GM23248 (cell line): ENCODE measurements at regions not wholly inside any gene's neighbourhood (a gene's known extent, or its start where the extent isn't known, plus 50 kb on each side); places are given as distances from the start of the nearest gene placed in this dataset.
"Not testable (repeated sequence)": the region's sequence is repeated elsewhere in the genome, so short reads cannot be mapped to it uniquely, and the experiment has no call there.

Source experiments
- DNase-seq: peaks from one replicate; pipeline ENCODE4 v3.0.0-alpha.2; 2015
- H2AFZ ChIP-seq: fragments of 200-600 bp; sonication (generic); 2 replicates; pipeline ENCODE4 v1.6.1; 2016; ENCODE audit warnings: antibody characterized with exemption
- H3F3A ChIP-seq: fragments of 200-600 bp; sonication (generic); 2 replicates; pipeline ENCODE4 v1.6.1; 2016; ENCODE audit warnings: mild to moderate bottlenecking, antibody characterized with exemption, mixed run types; ENCODE audit not compliant: insufficient read depth
- H3K27ac ChIP-seq: fragments of 200-600 bp; sonication (generic); 2 replicates; pipeline ENCODE4 v1.5.1; 2016; ENCODE audit warnings: mild to moderate bottlenecking
- H3K27me3 ChIP-seq: fragments of 200-600 bp; sonication (generic); replicated peaks from 2 replicates; pipeline ENCODE4 v1.6.1; 2016; ENCODE audit warnings: mild to moderate bottlenecking; ENCODE audit not compliant: insufficient read depth
- H3K36me3 ChIP-seq: fragments of 200-600 bp; sonication (generic); 2 replicates; pipeline ENCODE4 v1.6.1; 2016; ENCODE audit warnings: low read depth, mild to moderate bottlenecking
- H3K4me1 ChIP-seq: fragments of 200-600 bp; sonication (generic); 2 replicates; pipeline ENCODE4 v1.6.1; 2016; ENCODE audit warnings: mild to moderate bottlenecking; ENCODE audit not compliant: insufficient read depth
- H3K4me2 ChIP-seq: fragments of 200-600 bp; sonication (generic); one replicate; pipeline ENCODE4 v1.6.1; 2016; ENCODE audit warnings: mild to moderate bottlenecking; ENCODE audit not compliant: unreplicated experiment
- H3K4me3 ChIP-seq: fragments of 200-600 bp; sonication (generic); 2 replicates; pipeline ENCODE4 v1.5.1; 2016; ENCODE audit warnings: mild to moderate bottlenecking
- H3K79me2 ChIP-seq: fragments of 200-600 bp; sonication (generic); 2 replicates; pipeline ENCODE4 v1.6.1; 2016; ENCODE audit warnings: mild to moderate bottlenecking; ENCODE audit not compliant: insufficient read depth
- H3K9ac ChIP-seq: fragments of 200-600 bp; sonication (generic); 2 replicates; pipeline ENCODE4 v1.6.1; 2016; ENCODE audit warnings: mild to moderate bottlenecking
- H3K9me2 ChIP-seq: fragments of 200-600 bp; sonication (generic); 2 replicates; pipeline ENCODE4 v1.6.1; 2016; ENCODE audit warnings: mixed run types, mild to moderate bottlenecking, moderate library complexity; ENCODE audit not compliant: insufficient read depth
- H3K9me3 ChIP-seq: fragments of 200-600 bp; sonication (generic); one replicate; pipeline ENCODE4 v1.6.1; 2017; ENCODE audit warnings: low read depth
- H4K20me1 ChIP-seq: fragments of 200-600 bp; sonication (generic); 2 replicates; pipeline ENCODE4 v1.6.0; 2016; ENCODE audit not compliant: insufficient read depth
- EZH2 ChIP-seq: fragments of 200-600 bp; sonication (generic); IDR thresholded peaks from 2 replicates; pipeline ENCODE4 v1.6.1; 2018; ENCODE audit warnings: antibody characterized with exemption, mild to moderate bottlenecking; ENCODE audit not compliant: insufficient read depth, poor library complexity, severe bottlenecking
- EZH2phosphoT487 ChIP-seq: fragments of 200-600 bp; sonication (generic); IDR thresholded peaks from 2 replicates; pipeline ENCODE4 v1.6.1; 2018; ENCODE audit warnings: antibody characterized with exemption, moderate library complexity, mild to moderate bottlenecking, low read depth; ENCODE audit not compliant: insufficient read depth
- WGBS, 2 experiments: methylation state at CpG; one replicate each; pipeline ENCODE4 v1.1.6; 2015 to 2017; ENCODE audit warnings: low lambda C conversion rate in 2 of 2, low coverage in 1 of 2; ENCODE audit errors: missing lambda C conversion rate in 2 of 2; 5-methylcytosine and 5-hydroxymethylcytosine counted together
- in situ Hi-C: fragments of 300-500 bp; cut with MboI; formaldehyde crosslinking; loops from 2 replicates; pipeline ENCODE4 v1.15.0; 2020

DNA sequence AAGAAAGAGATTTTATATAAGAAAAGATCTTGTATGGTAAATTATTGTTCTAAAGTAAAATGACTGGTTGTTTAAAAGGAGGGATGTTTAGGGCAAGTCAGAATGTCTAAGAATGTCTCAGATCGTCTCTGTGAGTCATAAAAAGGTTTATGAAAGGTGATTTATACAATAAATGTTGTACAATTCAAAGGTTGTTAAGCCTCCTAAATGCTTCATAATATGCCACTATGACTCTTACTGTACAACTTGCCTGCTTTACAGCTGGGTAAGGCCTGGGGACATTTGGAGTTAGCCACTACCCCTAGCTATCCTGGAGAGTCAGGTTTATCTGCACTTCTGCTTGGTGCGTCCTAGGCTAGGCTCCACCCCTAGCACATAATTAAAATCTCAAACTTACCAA, 927.4 kb downstream of the FSCB start:
- Histone ChIP-seq H3K4me3 (no peak overlapping the region), H3K36me3 (no peaks in the 10 kb centered on the region), H3K4me2 (no peak overlapping the region), H3K9me3 (no peaks in the 10 kb centered on the region), H3K9ac (no peak overlapping the region), H3K9me2 (no peaks in the 10 kb centered on the region), H2AFZ (no peak overlapping the region), H3K27ac (no peak overlapping the region), H3K4me1 (no peaks in the 10 kb centered on the region), H3K79me2 (no peaks in the 10 kb centered on the region), H4K20me1 (no peaks in the 10 kb centered on the region), H3F3A (no peaks in the 10 kb centered on the region), H3K27me3 (no peaks in the 10 kb centered on the region)
- in situ Hi-C loops = no loop called here
- TF ChIP-seq EZH2phosphoT487 (no peak), EZH2 (no peak)
- WGBS, 2 experiments = 32 to 37% methylated on average over 2 of the region's 2 CpGs
- DNase-seq = no peak

GRCh38 chr14:43568022-43568421, 939.1 kb downstream of the FSCB start:
- H3K4me1 ChIP-seq = no peaks in the 10 kb centered on the region
- H3F3A ChIP-seq = no peaks in the 10 kb centered on the region
- TF ChIP-seq EZH2phosphoT487 = no peak
- TF ChIP-seq EZH2 = no peak
- no peaks in the 10 kb centered on the region for H3K9me3 ChIP-seq
- no peak overlapping the region for H3K4me2 ChIP-seq
- no peak overlapping the region for H3K9ac ChIP-seq
- no peak overlapping the region for H2AFZ ChIP-seq
- no peaks in the 10 kb centered on the region for H4K20me1 ChIP-seq
- H3K36me3 ChIP-seq = no peaks in the 10 kb centered on the region
- H3K27me3 ChIP-seq = no peaks in the 10 kb centered on the region
- no peaks in the 10 kb centered on the region for H3K79me2 ChIP-seq
- H3K27ac ChIP-seq = no peak overlapping the region
- H3K4me3 ChIP-seq = no peak overlapping the region
- no peak for DNase-seq
- WGBS, 2 experiments = 0 to 5% methylated on average over 1 of the region's 1 CpG
- H3K9me2 ChIP-seq = no peaks in the 10 kb centered on the region
- in situ Hi-C loops = no loop called here

DNA sequence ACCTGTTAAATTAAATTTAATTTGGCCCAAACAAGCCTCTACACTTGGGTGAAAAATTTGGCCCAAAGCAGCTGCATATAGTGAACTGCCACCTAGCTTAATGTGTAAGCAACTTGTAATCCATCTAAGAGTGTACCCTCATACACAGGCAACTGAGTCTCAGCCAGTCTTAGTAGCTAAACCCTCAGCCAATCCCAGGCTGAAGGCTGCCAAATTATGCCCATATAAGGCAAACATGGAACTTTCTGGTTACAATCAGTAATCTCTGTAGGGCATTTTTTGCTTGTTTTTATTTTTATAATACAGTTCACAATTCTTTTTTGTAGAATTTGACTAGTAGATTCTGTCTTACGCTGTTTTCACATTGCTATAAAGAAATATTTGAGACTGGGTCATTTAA, 958.7 kb downstream of the FSCB start:
- in situ Hi-C loops = no loop called here
- H3K27ac ChIP-seq = no peak overlapping the region
- H3K4me1 ChIP-seq = no peaks in the 10 kb centered on the region
- H3K79me2 ChIP-seq = no peaks in the 10 kb centered on the region
- H3K4me2 ChIP-seq = no peak overlapping the region
- no peaks in the 10 kb centered on the region for H3K36me3 ChIP-seq
- DNase-seq = no peak
- 57 to 65% methylated on average over 1 of the region's 1 CpG for WGBS, 2 experiments
- no peaks in the 10 kb centered on the region for H3K9me3 ChIP-seq
- no peaks in the 10 kb centered on the region for H3K9me2 ChIP-seq
- TF ChIP-seq EZH2phosphoT487 (no peak), EZH2 (no peak)
- H3K4me3 ChIP-seq = no peak overlapping the region
- H3K27me3 ChIP-seq = no peaks in the 10 kb centered on the region
- H3F3A ChIP-seq = no peaks in the 10 kb centered on the region
- no peak overlapping the region for H2AFZ ChIP-seq
- no peaks in the 10 kb centered on the region for H4K20me1 ChIP-seq
- H3K9ac ChIP-seq = no peak overlapping the region

DNA sequence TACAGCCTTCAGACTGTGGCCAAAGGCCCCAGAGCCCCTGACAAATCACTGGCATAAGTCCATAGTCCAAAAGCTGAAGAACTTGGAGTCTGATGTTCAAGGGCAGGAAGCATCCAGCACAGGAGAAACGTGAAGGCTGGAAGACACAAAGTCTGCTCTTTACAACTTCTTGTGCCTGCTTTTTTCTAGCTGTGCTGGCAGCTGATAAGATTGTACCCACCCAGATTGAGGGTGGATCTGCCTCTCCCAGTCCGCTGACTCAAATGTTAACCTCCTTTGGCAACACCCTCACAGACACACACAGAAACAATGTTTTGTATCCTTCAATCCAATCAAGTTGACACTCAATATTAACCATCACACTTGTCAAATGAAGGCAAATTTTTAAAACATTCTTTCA, 959.5 kb downstream of the FSCB start:
- DNase-seq, H3K27me3 ChIP-seq, H3K36me3 ChIP-seq, H3K9ac ChIP-seq, H3K4me2 ChIP-seq, H3K4me1 ChIP-seq, H3K4me3 ChIP-seq, H3K9me2 ChIP-seq, H3K27ac ChIP-seq, H3K9me3 ChIP-seq, H3K79me2 ChIP-seq, in situ Hi-C loops, H2AFZ ChIP-seq, H4K20me1 ChIP-seq, H3F3A ChIP-seq: not testable (repeated sequence)
- 6 to 7% methylated on average over 2 of the region's 2 CpGs for WGBS, 2 experiments

GRCh38 chr14:43541356-43541755, 965.7 kb downstream of the FSCB start:
- Histone ChIP-seq H3K27ac (no peak overlapping the region), H3K4me3 (no peak overlapping the region), H3K36me3 (no peaks in the 10 kb centered on the region), H3K9ac (no peak overlapping the region), H3K9me2 (no peaks in the 10 kb centered on the region), H2AFZ (no peak overlapping the region), H3K4me1 (no peaks in the 10 kb centered on the region), H4K20me1 (no peaks in the 10 kb centered on the region), H3K9me3 (no peaks in the 10 kb centered on the region), H3K4me2 (no peak overlapping the region), H3K79me2 (no peaks in the 10 kb centered on the region), H3F3A (no peaks in the 10 kb centered on the region), H3K27me3 (no peaks in the 10 kb centered on the region)
- DNase-seq = no peak
- in situ Hi-C loops = no loop called here
- WGBS, 2 experiments = 81 to 82% methylated on average over 11 of the region's 11 CpGs
- no peak for TF ChIP-seq EZH2
- TF ChIP-seq EZH2phosphoT487 = no peak
